Prostate gland (tissue), 2 donors: ENCODE measurements at regions not wholly inside any gene's neighbourhood (a gene's known extent, or its start where the extent isn't known, plus 50 kb on each side); places are given as distances from the start of the nearest gene placed in this dataset.

ENCODE experiments used
- DNase-seq: peaks from one replicate; pipeline ENCODE4 v3.0.0-alpha.2; 2019; ENCODE audit warnings: low spot score
- H3K27ac ChIP-seq, 2 donors: fragments of 200-600 bp; sonication (generic); 2 replicates each; pipeline ENCODE4 v1.5.1; 2017 to 2019
- H3K27me3 ChIP-seq: fragments of 200-600 bp; sonication (generic); replicated peaks from 2 replicates; pipeline ENCODE4 v1.5.1; 2019; ENCODE audit not compliant: insufficient read depth
- H3K36me3 ChIP-seq, 2 donors: fragments of 200-600 bp; sonication (generic); 1 replicate in 1 of 2; 2 replicates in 1 of 2; pipeline versions ENCODE4 v1.5.1 to v1.8.1; 2017 to 2019
- H3K4me1 ChIP-seq: fragments of 200-600 bp; sonication (generic); replicated peaks from 2 replicates; pipeline ENCODE4 v1.5.1; 2019
- H3K4me3 ChIP-seq, 2 donors: fragments of 200-600 bp; sonication (generic); 2 replicates each; pipeline ENCODE4 v1.5.1; 2017 to 2019
- H3K9me3 ChIP-seq: fragments of 200-600 bp; sonication (generic); 2 replicates; pipeline ENCODE4 v1.5.1; 2017
- CTCF ChIP-seq, 4 experiments: fragments of 200-600 bp in 2 of 4; fragments of 450-650 bp in 2 of 4; sonication (generic) in 2 of 4; IDR thresholded peaks; 1 replicate in 3 of 4; 2 replicates in 1 of 4; pipeline ENCODE4 v1.5.1; 2016 to 2019; ENCODE audit warnings: antibody characterized with exemption in 4 of 4, mild to moderate bottlenecking in 2 of 4, moderate library complexity in 2 of 4
- POLR2A ChIP-seq: fragments of 450-650 bp; IDR thresholded peaks from one replicate; pipeline ENCODE4 v1.6.1; 2016; ENCODE audit warnings: antibody characterized with exemption, mild to moderate bottlenecking
- POLR2AphosphoS5 ChIP-seq: sonication (generic); formaldehyde crosslinking; IDR thresholded peaks from one replicate; pipeline ENCODE4 v1.6.1; 2017; ENCODE audit warnings: antibody characterized with exemption
- WGBS: methylation state at CpG from one replicate; pipeline ENCODE4 v1.1.5; 2018; 5-methylcytosine and 5-hydroxymethylcytosine counted together
- intact Hi-C: fragments of 100-400 bp; cut with DNase I; formaldehyde crosslinking; loops from one replicate; pipeline ENCODE4 v1.14.2; 2022

GRCh38 chr11:8317159-8317558 is 53.5 kb upstream of the LMO1 start:
- intact Hi-C loops = no loop called here
- no peak for TF ChIP-seq POLR2AphosphoS5
- no peak for TF ChIP-seq CTCF (IDR thresholded peaks at IDR 0.05)
- TF ChIP-seq POLR2A = no peak
- no peaks in the 10 kb centered on the region for H3K4me1 ChIP-seq
- no peak for DNase-seq
- no peak overlapping the region for H3K27ac ChIP-seq
- no peak overlapping the region for H3K4me3 ChIP-seq
- 46% methylated on average over 2 of the region's 2 CpGs for WGBS
- H3K27me3 ChIP-seq = peaks cover 3% of the 10 kb centered on the region
- no peaks in the 10 kb centered on the region for H3K9me3 ChIP-seq
- no peaks in the 10 kb centered on the region for H3K36me3 ChIP-seq

DNA sequence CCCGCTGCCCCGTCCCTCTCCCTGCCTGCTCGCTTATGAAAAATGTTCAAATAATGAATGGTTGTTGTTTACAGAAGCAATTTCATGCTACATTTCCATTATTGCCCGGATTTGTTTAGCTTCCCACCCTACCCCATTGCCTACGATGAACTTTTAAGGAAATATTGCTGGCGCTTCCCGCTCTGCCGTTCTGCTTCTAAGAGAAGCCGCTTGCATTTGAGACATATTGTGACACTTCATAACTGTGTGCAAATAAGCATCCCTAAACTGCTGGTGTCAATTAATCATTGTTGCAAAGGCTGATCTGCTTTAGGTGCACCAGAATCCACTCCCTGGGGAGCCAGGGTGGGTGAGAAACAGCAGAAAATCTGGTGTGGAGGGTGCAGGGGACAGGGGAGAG is 52.3 kb upstream of the LMO1 start:
- WGBS = 69% methylated on average over 9 of the region's 9 CpGs
- no peak for TF ChIP-seq POLR2AphosphoS5
- no peak for TF ChIP-seq POLR2A
- TF ChIP-seq CTCF (IDR thresholded peaks at IDR 0.05) = no peak

DNA sequence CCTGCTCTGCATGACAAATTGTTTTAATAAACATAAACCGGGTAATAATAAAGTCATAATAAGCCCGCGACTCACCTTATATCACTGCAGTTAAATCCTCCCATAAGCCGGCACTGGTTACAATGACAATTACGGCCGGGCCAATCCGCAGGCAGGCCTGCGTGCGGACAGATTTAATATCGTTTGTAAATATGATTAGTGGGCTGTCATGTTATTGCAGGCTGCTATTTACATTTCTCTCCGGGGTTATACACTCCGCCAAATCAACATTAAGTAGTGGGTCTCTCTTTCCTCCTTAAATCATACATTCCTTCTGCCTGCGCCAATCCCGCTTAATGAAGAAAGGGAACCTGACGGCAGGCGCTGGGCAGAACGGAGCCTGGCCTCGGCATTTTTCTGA is 51.8 kb upstream of the LMO1 start:
- Histone ChIP-seq H3K4me3 (no peak overlapping the region), H3K9me3 (no peaks in the 10 kb centered on the region), H3K27ac (no peak overlapping the region), H3K4me1 (no peaks in the 10 kb centered on the region), H3K36me3 (no peaks in the 10 kb centered on the region), H3K27me3 (peaks cover 3% of the 10 kb centered on the region)
- 66% methylated on average over 18 of the region's 18 CpGs for WGBS
- no peak for DNase-seq
- TF ChIP-seq POLR2AphosphoS5 (no peak), POLR2A (no peak), CTCF (IDR thresholded peaks at IDR 0.05) (no peak)
- intact Hi-C loops = no loop called here

More for the DNA sequence above, 52.3 kb upstream of the LMO1 start:
- intact Hi-C loops = no loop called here
- H3K27me3 ChIP-seq = peaks cover 3% of the 10 kb centered on the region
- H3K9me3 ChIP-seq = no peaks in the 10 kb centered on the region
- no peak overlapping the region for H3K27ac ChIP-seq
- no peaks in the 10 kb centered on the region for H3K36me3 ChIP-seq
- no peaks in the 10 kb centered on the region for H3K4me1 ChIP-seq
- H3K4me3 ChIP-seq = no peak overlapping the region
- no peak for DNase-seq

- Histone ChIP-seq H3K9me3 (no peaks in the 10 kb centered on the region), H3K27me3 (peaks cover 3% of the 10 kb centered on the region), H3K36me3 (no peaks in the 10 kb centered on the region), H3K4me1 (no peaks in the 10 kb centered on the region), H3K4me3 (no peak overlapping the region), H3K27ac (no peak overlapping the region)
- TF ChIP-seq POLR2A (no peak), POLR2AphosphoS5 (no peak), CTCF (IDR thresholded peaks at IDR 0.05) (no peak)
- WGBS = 70% methylated on average over 7 of the region's 7 CpGs
- intact Hi-C loops = no loop called here
- DNase-seq = no peak
Observed at GRCh38 chr11:8314916-8315315, 51.2 kb upstream of the LMO1 start.

DNA sequence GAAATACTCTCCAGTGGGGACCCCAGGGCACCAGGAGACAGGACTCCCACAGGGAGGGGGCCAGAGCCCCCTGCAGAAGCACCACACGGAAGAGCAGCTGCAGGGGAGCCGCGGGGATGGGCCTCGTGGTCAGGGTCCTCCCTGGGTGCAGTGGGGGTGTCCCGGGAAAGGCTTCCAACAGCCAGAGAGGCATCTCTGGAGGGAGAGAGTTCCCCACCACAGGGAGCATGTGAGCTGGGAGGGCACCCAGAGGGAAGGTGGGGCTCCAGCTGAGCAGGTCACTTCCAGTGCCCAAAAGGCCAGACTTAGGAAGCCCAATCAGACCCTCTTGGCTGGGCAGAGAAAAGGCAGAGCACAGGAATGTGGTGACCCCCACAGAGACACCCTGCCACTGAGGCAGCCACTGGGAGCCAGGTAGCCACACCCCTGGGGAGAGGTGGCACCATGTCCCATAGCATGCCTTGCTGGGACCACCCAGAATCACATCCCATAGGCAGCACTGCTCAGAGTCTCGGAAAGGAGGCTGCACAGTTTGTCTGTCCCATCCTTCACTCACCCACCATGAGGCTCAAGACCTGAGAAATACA is 49.9 kb upstream of the LMO1 start:
- Histone ChIP-seq H3K4me1 (no peaks in the 10 kb centered on the region), H3K27ac (no peak overlapping the region), H3K36me3 (no peaks in the 10 kb centered on the region), H3K9me3 (no peaks in the 10 kb centered on the region), H3K4me3 (no peak overlapping the region), H3K27me3 (peaks cover 3% of the 10 kb centered on the region)
- no peak for TF ChIP-seq POLR2AphosphoS5
- no peak for TF ChIP-seq CTCF (IDR thresholded peaks at IDR 0.05)
- TF ChIP-seq POLR2A = no peak
- 92% methylated on average over 6 of the region's 6 CpGs for WGBS
- intact Hi-C loops = no loop called here
- no peak for DNase-seq
